HCT116 (cell line): ENCODE measurements at regions not wholly inside any gene's neighbourhood (a gene's known extent, or its start where the extent isn't known, plus 50 kb on each side); places are given as distances from the start of the nearest gene placed in this dataset.

Source experiments
- ATAC-seq: fragments of 200-7000 bp; cut with Tn5 transposase; 2 replicates; pipeline ENCODE4 v1.9.1; 2020; ENCODE audit warnings: mild to moderate bottlenecking, moderate library complexity
- BruUV-seq: library from RNA; stranded (reverse); fragments of 400-500 nt; replicated peaks from 2 replicates; lab custom pipeline; 2021; lab: Mats Ljungman, UMichigan
- CTCF ChIA-PET: fragments of 300-600 bp; sonication (Branson Sonifier 250); formaldehyde crosslinking; loops from one replicate; lab custom pipeline; 2021; ENCODE audit warnings: antibody characterized with exemption; lab: Charles Lee
- POLR2A ChIA-PET: fragments of 300-600, 350-600 bp; sonication (Branson Sonifier 250); formaldehyde crosslinking; loops from one replicate; lab custom pipeline; 2021; ENCODE audit warnings: antibody characterized with exemption; lab: Charles Lee
- RAD21 ChIA-PET, 2 experiments: fragments of 300-600 bp; sonication (Branson Sonifier 250); formaldehyde crosslinking; loops; one replicate each; lab custom pipeline; 2023; ENCODE audit warnings: low total read pairs in 2 of 2; ENCODE audit not compliant: uncharacterized antibody in 2 of 2, unreplicated experiment in 2 of 2, low non-redundant PET in 1 of 2; lab: Charles Lee
- DNase-seq: peaks from one replicate; pipeline ENCODE4 v3.0.0-alpha.2; 2010; ENCODE audit warnings: low read depth, low spot score
- H2AFZ ChIP-seq: fragments of 200-600 bp; shearing (Covaris generic), sonication (generic); 2 replicates; pipeline ENCODE4 v1.6.1; 2017; ENCODE audit warnings: low read depth, mixed run types, mixed read lengths, antibody characterized with exemption, low read length; ENCODE audit not compliant: poor library complexity, severe bottlenecking
- H3K27ac ChIP-seq: 2 replicates; pipeline ENCODE4 v1.5.1; 2012; ENCODE audit warnings: low read depth, low read length
- H3K27me3 ChIP-seq: fragments of 200-600 bp; sonication (generic); 2 replicates; pipeline ENCODE4 v1.6.1; 2016; ENCODE audit warnings: mixed run types, low read length, mixed read lengths; ENCODE audit not compliant: insufficient read depth
- H3K36me3 ChIP-seq, 2 experiments: fragments of 200-500 bp in 1 of 2; fragments of 200-600 bp in 1 of 2; sonication (Bioruptor generic) in 1 of 2; sonication (generic) in 1 of 2; 2 replicates each; pipeline versions ENCODE4 v1.5.1 to v1.6.1; 2014 to 2016; ENCODE audit warnings: low read length in 2 of 2, inconsistent platforms in 1 of 2, mixed read lengths in 1 of 2, mixed run types in 1 of 2; ENCODE audit not compliant: insufficient read depth in 2 of 2, control insufficient read depth in 1 of 2
- H3K4me1 ChIP-seq, 2 experiments: fragments of 200-600 bp in 1 of 2; sonication (generic) in 1 of 2; 2 replicates each; pipeline versions ENCODE4 v1.5.1 to v1.6.1; 2012 to 2017; ENCODE audit warnings: low read length in 2 of 2, inconsistent platforms in 1 of 2, mild to moderate bottlenecking in 1 of 2, mixed read lengths in 1 of 2, mixed run types in 1 of 2, moderate library complexity in 1 of 2; ENCODE audit not compliant: insufficient read depth in 2 of 2, control insufficient read depth in 1 of 2
- H3K4me2 ChIP-seq: fragments of 200-600 bp; sonication (generic); 2 replicates; pipeline ENCODE4 v1.6.1; 2017; ENCODE audit warnings: mixed run types, low read length, mixed read lengths
- H3K4me3 ChIP-seq, 2 experiments: fragments of 200-600 bp in 1 of 2; sonication (generic) in 1 of 2; replicated peaks in 1 of 2; 2 replicates each; pipeline ENCODE4 v1.5.1; 2011 to 2016; ENCODE audit warnings: low read length in 2 of 2, control low read depth in 1 of 2, low read depth in 1 of 2, mild to moderate bottlenecking in 1 of 2, mixed read lengths in 1 of 2, mixed run types in 1 of 2
- H3K79me2 ChIP-seq: fragments of 200-600 bp; sonication (generic); 2 replicates; pipeline ENCODE4 v1.6.1; 2017; ENCODE audit warnings: mild to moderate bottlenecking, mixed run types, low read length, moderate library complexity, mixed read lengths; ENCODE audit not compliant: insufficient read depth
- H3K9ac ChIP-seq: fragments of 200-600 bp; sonication (generic); 2 replicates; pipeline ENCODE4 v1.6.1; 2016; ENCODE audit warnings: low read length, mixed read lengths
- H3K9me2 ChIP-seq: fragments of 200-600 bp; sonication (generic), shearing (Covaris generic); 2 replicates; pipeline ENCODE4 v1.6.1; 2017; ENCODE audit warnings: mixed run types, mild to moderate bottlenecking, moderate library complexity; ENCODE audit not compliant: insufficient read depth
- H3K9me3 ChIP-seq, 2 experiments: fragments of 200-500 bp in 1 of 2; fragments of 200-600 bp in 1 of 2; sonication (Bioruptor generic) in 1 of 2; sonication (generic) in 1 of 2; 2 replicates each; pipeline ENCODE4 v1.6.1; 2014 to 2017; ENCODE audit warnings: low read length in 2 of 2, mixed read lengths in 2 of 2, inconsistent platforms in 1 of 2, low read depth in 1 of 2, mild to moderate bottlenecking in 1 of 2, mixed run types in 1 of 2, moderate library complexity in 1 of 2; ENCODE audit not compliant: control insufficient read depth in 1 of 2, insufficient read depth in 1 of 2
- H4K20me1 ChIP-seq: fragments of 200-600 bp; sonication (generic), shearing (Covaris generic); 2 replicates; pipeline ENCODE4 v1.6.1; 2017; ENCODE audit warnings: mixed run types, mild to moderate bottlenecking, moderate library complexity; ENCODE audit not compliant: insufficient read depth
- ATF3 ChIP-seq: IDR thresholded peaks from 2 replicates; pipeline ENCODE4 v1.6.1; 2012
- EGR1 ChIP-seq: IDR thresholded peaks from 2 replicates; pipeline ENCODE4 v1.6.1; 2012; ENCODE audit warnings: low read depth
- EZH2 ChIP-seq: fragments of 200-600 bp; sonication (generic); IDR thresholded peaks from 2 replicates; pipeline ENCODE4 v1.6.1; 2017; ENCODE audit warnings: antibody characterized with exemption, mixed run types
- EZH2phosphoT487 ChIP-seq: fragments of 200-600 bp; IDR thresholded peaks from 2 replicates; pipeline ENCODE4 v1.6.1; 2018; ENCODE audit warnings: antibody characterized with exemption, borderline replicate concordance
- POLR2A ChIP-seq: IDR thresholded peaks from 2 replicates; pipeline ENCODE4 v1.7.0; 2011; ENCODE audit warnings: borderline replicate concordance; ENCODE audit not compliant: insufficient read depth, insufficient read length; ENCODE audit errors: extremely low read depth
- POLR2AphosphoS5 ChIP-seq: IDR thresholded peaks from 2 replicates; pipeline ENCODE4 v1.6.1; 2011; ENCODE audit warnings: mild to moderate bottlenecking, low read depth, low read length, moderate library complexity
- SRF ChIP-seq: IDR thresholded peaks from 2 replicates; pipeline ENCODE4 v1.6.1; 2012; ENCODE audit warnings: low read depth
- YY1 ChIP-seq: IDR thresholded peaks from 2 replicates; pipeline ENCODE4 v1.6.1; 2011; ENCODE audit warnings: low read length, low read depth, moderate library complexity, mild to moderate bottlenecking; ENCODE audit not compliant: insufficient replicate concordance; ENCODE audit errors: extremely low read depth
- ZFX ChIP-seq: fragments of 450-650 bp; IDR thresholded peaks from 2 replicates; pipeline ENCODE4 v1.6.1; 2017
- ZNF274 ChIP-seq: fragments of 200-500 bp; sonication (Bioruptor generic); IDR thresholded peaks from 2 replicates; pipeline ENCODE4 v1.6.1; 2014; ENCODE audit warnings: mild to moderate bottlenecking, low read depth, low read length, inconsistent platforms
- intact Hi-C: fragments of 100-400 bp; cut with micrococcal nuclease; formaldehyde crosslinking; loops from 2 replicates; pipeline ENCODE4 v1.10.0; 2022
- TF ChIP-seq, protein P1 (sequence below): IDR thresholded peaks from 2 replicates; pipeline ENCODE4 v1.6.1; 2012
- TF ChIP-seq, protein P2 (sequence below), 3 experiments: fragments of 200-600 bp in 1 of 3; sonication (generic) in 1 of 3; IDR thresholded peaks in 2 of 3; conservative IDR thresholded peaks in 1 of 3; 2 replicates each; pipeline ENCODE4 v1.5.1; 2012 to 2017; ENCODE audit warnings: low read depth in 2 of 3, low read length in 2 of 3, antibody characterized with exemption in 1 of 3, borderline replicate concordance in 1 of 3, control low read depth in 1 of 3, mild to moderate bottlenecking in 1 of 3, mixed read lengths in 1 of 3, mixed run types in 1 of 3, moderate library complexity in 1 of 3; ENCODE audit not compliant: insufficient read depth in 1 of 3

- BruUV-seq = no TSS peak
- ATAC-seq (no peak), DNase-seq (no peak)
- Histone ChIP-seq H3K36me3 (no peaks in the 10 kb centered on the region), H3K27me3 (no peaks in the 10 kb centered on the region), H3K4me3 (no peak overlapping the region), H3K4me2 (no peak overlapping the region), H3K9ac (no peak overlapping the region), H3K79me2 (no peaks in the 10 kb centered on the region), H3K4me1 (no peaks in the 10 kb centered on the region), H3K9me3 (no peaks in the 10 kb centered on the region), H3K9me2 (no peaks in the 10 kb centered on the region), H2AFZ (no peak overlapping the region), H3K27ac (no peak overlapping the region), H4K20me1 (no peaks in the 10 kb centered on the region)
- no peak for TF ChIP-seq EZH2
- TF ChIP-seq, protein P1, sequence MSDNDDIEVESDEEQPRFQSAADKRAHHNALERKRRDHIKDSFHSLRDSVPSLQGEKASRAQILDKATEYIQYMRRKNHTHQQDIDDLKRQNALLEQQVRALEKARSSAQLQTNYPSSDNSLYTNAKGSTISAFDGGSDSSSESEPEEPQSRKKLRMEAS = no peak
- TF ChIP-seq ZNF274 = no peak
- TF ChIP-seq POLR2AphosphoS5 = no peak
- TF ChIP-seq, protein P2, sequence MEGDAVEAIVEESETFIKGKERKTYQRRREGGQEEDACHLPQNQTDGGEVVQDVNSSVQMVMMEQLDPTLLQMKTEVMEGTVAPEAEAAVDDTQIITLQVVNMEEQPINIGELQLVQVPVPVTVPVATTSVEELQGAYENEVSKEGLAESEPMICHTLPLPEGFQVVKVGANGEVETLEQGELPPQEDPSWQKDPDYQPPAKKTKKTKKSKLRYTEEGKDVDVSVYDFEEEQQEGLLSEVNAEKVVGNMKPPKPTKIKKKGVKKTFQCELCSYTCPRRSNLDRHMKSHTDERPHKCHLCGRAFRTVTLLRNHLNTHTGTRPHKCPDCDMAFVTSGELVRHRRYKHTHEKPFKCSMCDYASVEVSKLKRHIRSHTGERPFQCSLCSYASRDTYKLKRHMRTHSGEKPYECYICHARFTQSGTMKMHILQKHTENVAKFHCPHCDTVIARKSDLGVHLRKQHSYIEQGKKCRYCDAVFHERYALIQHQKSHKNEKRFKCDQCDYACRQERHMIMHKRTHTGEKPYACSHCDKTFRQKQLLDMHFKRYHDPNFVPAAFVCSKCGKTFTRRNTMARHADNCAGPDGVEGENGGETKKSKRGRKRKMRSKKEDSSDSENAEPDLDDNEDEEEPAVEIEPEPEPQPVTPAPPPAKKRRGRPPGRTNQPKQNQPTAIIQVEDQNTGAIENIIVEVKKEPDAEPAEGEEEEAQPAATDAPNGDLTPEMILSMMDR (IDR thresholded peaks at IDR 0.05 in 2 of 3, conservative IDR thresholded peaks at IDR 0.05 in 1 of 3; ENCODE audit: borderline replicate concordance in 1 of 3, insufficient read depth in 1 of 3, low read depth in 2 of 3, low read length in 2 of 3) = no peak
- no peak for TF ChIP-seq EZH2phosphoT487
- no peak for TF ChIP-seq ATF3
- TF ChIP-seq SRF = no peak
- no peak for TF ChIP-seq YY1
- TF ChIP-seq EGR1 = no peak
- TF ChIP-seq POLR2A = no peak
- no peak for TF ChIP-seq ZFX
- ChIA-PET CTCF (no interaction called here), RAD21 (no interaction called here), POLR2A (no interaction called here)
- intact Hi-C loops = no loop called here
Observed at GRCh38 chr2:52970642-52971041, 797.0 kb upstream of the CHAC2 start.
